ENCODE measurements at regions not wholly inside any gene's neighbourhood (a gene's known extent, or its start where the extent isn't known, plus 50 kb on each side); places are given as distances from the start of the nearest gene placed in this dataset.

DNA sequence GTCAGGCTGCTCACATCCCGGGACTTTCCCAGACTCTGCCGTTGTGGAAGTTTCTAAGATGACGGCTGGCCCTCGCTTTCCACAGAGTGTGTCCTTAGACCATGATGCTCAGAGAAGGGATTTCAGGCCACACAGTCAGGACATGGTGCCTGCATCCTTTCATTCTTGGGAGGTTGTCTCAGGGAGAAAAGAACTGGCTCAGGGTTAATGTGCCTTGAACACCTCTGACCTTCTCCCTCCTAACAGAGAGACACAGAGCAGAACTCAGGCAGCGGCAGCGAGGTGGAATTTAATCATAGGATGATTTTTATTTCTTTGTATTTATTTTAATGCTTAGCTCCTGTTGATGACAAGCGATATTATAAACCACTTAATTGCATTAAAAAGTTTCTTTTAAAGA lies 96.9 kb upstream of the ATP2B2 start:
- dilution Hi-C loops (cut with MboI; ENCODE audit: extremely low pct_ligation_motif_present, low sequenced_read_pairs), result no loop called here
- Histone ChIP-seq H3K4me2 (ENCODE audit: control insufficient read depth, extremely low read depth, insufficient read depth, low read depth, low read length) (no peak overlapping the region), H3K4me3 (ENCODE audit: control insufficient read depth in 2 of 3, extremely low read depth in 1 of 3, insufficient read depth in 2 of 3, low read depth in 1 of 3, low read length in 3 of 3) (no peak overlapping the region), H3K9me1 (ENCODE audit: control insufficient read depth, extremely low read depth, insufficient read depth, low read length) (no peaks in the 10 kb centered on the region), H4K20me1 (ENCODE audit: control insufficient read depth, extremely low read depth, insufficient read depth, low read length) (no peaks in the 10 kb centered on the region), H3K9me3 (ENCODE audit: control insufficient read depth, low read depth, low read length) (no peaks in the 10 kb centered on the region), H3K4me1 (ENCODE audit: control insufficient read depth, extremely low read depth, insufficient read depth, low read length) (no peaks in the 10 kb centered on the region), H3K27me3 (ENCODE audit: control insufficient read depth, extremely low read depth, insufficient read depth, low read length) (peaks cover 18% of the 10 kb centered on the region), H2AFZ (ENCODE audit: control insufficient read depth, low read length) (no peak overlapping the region), H3K36me3 (ENCODE audit: control insufficient read depth in 2 of 2, extremely low read depth in 1 of 2, insufficient read depth in 2 of 2, low read length in 2 of 2) (no peaks in the 10 kb centered on the region), H3K9ac (ENCODE audit: control insufficient read depth, extremely low read depth, insufficient read depth, low read length) (no peak overlapping the region), H3K27ac (ENCODE audit: control insufficient read depth, insufficient read depth, low read length) (no peak overlapping the region), H3K79me2 (ENCODE audit: control insufficient read depth, insufficient read depth, low read length) (no peaks in the 10 kb centered on the region)
- DNase-seq (ENCODE audit: low read depth, low spot score) (no peak), FAIRE-seq (no peak)
- TF ChIP-seq, protein P1, sequence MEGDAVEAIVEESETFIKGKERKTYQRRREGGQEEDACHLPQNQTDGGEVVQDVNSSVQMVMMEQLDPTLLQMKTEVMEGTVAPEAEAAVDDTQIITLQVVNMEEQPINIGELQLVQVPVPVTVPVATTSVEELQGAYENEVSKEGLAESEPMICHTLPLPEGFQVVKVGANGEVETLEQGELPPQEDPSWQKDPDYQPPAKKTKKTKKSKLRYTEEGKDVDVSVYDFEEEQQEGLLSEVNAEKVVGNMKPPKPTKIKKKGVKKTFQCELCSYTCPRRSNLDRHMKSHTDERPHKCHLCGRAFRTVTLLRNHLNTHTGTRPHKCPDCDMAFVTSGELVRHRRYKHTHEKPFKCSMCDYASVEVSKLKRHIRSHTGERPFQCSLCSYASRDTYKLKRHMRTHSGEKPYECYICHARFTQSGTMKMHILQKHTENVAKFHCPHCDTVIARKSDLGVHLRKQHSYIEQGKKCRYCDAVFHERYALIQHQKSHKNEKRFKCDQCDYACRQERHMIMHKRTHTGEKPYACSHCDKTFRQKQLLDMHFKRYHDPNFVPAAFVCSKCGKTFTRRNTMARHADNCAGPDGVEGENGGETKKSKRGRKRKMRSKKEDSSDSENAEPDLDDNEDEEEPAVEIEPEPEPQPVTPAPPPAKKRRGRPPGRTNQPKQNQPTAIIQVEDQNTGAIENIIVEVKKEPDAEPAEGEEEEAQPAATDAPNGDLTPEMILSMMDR (optimal IDR thresholded peaks at IDR 0.05 in 1 of 3, IDR thresholded peaks at IDR 0.05 in 1 of 3, conservative IDR thresholded peaks at IDR 0.05 in 1 of 3; ENCODE audit: extremely low read depth in 1 of 3, insufficient read depth in 2 of 3, low read length in 3 of 3), result no peak
- TF ChIP-seq EZH2 (IDR thresholded peaks at IDR 0.05; ENCODE audit: low read length), result no peak

DNA sequence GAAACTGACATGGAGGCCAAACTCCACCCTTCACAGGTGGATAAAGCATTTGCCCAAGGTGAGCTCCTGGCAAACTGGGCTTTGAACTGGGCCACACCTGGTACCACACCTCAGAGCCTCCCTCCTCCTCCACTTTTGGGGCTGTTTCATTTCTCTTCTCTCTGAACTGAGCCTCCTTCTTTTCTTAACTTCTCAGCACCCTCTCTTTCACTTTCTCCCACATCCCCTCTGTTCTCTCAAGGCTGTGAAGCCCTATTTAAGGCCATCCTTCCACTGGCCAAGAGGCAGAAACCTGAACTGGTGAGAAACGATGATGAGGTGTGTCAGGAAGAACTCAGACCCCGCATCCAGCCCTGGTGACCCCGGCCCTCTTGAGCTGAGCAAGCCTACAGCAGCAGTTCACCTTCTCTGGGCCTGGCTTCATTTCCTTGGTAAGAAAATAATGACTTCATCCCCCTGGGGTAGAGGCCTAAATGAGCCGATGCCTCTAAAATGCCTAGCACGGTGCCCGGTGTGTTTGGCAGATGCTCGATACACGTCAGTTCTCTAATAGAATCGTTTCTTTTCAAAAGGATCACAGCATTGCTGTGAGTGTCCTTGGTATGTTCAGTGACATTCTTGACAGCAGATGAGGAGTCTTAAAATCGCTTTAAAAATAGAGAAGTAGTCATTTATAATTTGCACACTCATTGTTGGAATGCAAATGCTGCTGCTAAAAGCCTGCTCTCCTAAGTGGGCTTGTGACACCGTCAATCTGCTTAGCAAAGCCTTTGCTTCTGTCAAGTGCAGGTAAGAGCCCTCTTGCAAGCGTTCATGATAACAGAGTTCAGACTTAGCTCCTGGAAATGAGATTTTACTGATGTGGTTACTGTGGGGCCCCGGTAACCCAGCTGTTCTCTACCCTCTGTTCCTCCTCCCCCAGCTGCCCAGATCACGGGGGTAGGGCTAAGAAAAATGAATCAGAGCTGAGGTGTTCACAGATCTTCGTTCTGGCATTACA lies 97.7 kb upstream of the ATP2B2 start:
- no peak for FAIRE-seq
- no peak overlapping the region for H3K9ac ChIP-seq (ENCODE audit: control insufficient read depth, extremely low read depth, insufficient read depth, low read length)
- dilution Hi-C loops (cut with MboI; ENCODE audit: extremely low pct_ligation_motif_present, low sequenced_read_pairs), result no loop called here

More for the DNA sequence above, 97.7 kb upstream of the ATP2B2 start:
- peaks cover 18% of the 10 kb centered on the region for H3K27me3 ChIP-seq (ENCODE audit: control insufficient read depth, extremely low read depth, insufficient read depth, low read length)
- no peaks in the 10 kb centered on the region for H3K4me1 ChIP-seq (ENCODE audit: control insufficient read depth, extremely low read depth, insufficient read depth, low read length)
- H3K9me1 ChIP-seq (ENCODE audit: control insufficient read depth, extremely low read depth, insufficient read depth, low read length), result no peaks in the 10 kb centered on the region
- H3K4me2 ChIP-seq (ENCODE audit: control insufficient read depth, extremely low read depth, insufficient read depth, low read depth, low read length), result no peak overlapping the region
- H3K36me3 ChIP-seq (ENCODE audit: control insufficient read depth in 2 of 2, extremely low read depth in 1 of 2, insufficient read depth in 2 of 2, low read length in 2 of 2), result no peaks in the 10 kb centered on the region
- no peaks in the 10 kb centered on the region for H3K9me3 ChIP-seq (ENCODE audit: control insufficient read depth, low read depth, low read length)
- H2AFZ ChIP-seq (ENCODE audit: control insufficient read depth, low read length), result no peak overlapping the region
- no peak overlapping the region for H3K27ac ChIP-seq (ENCODE audit: control insufficient read depth, insufficient read depth, low read length)
- no peaks in the 10 kb centered on the region for H3K79me2 ChIP-seq (ENCODE audit: control insufficient read depth, insufficient read depth, low read length)
- H3K4me3 ChIP-seq (ENCODE audit: control insufficient read depth in 2 of 3, extremely low read depth in 1 of 3, insufficient read depth in 2 of 3, low read depth in 1 of 3, low read length in 3 of 3), result no peak overlapping the region
- DNase-seq (ENCODE audit: low read depth, low spot score), result no peak
- TF ChIP-seq, protein P1 (optimal IDR thresholded peaks at IDR 0.05 in 1 of 3, IDR thresholded peaks at IDR 0.05 in 1 of 3, conservative IDR thresholded peaks at IDR 0.05 in 1 of 3; ENCODE audit: extremely low read depth in 1 of 3, insufficient read depth in 2 of 3, low read length in 3 of 3), result no peak
- no peaks in the 10 kb centered on the region for H4K20me1 ChIP-seq (ENCODE audit: control insufficient read depth, extremely low read depth, insufficient read depth, low read length)

Data from keratinocyte (primary cell).